Nephron (organoid): ENCODE measurements at regions not wholly inside any gene's neighbourhood (a gene's known extent, or its start where the extent isn't known, plus 50 kb on each side); places are given as distances from the start of the nearest gene placed in this dataset.

Experiments
- H3K27ac Mint-ChIP-seq, 3 experiments: 2 replicates each; pipeline ENCODE4 v1.8.0; 2020; ENCODE audit warnings: mixed read lengths in 3 of 3, mild to moderate bottlenecking in 2 of 3, moderate library complexity in 1 of 3
- H3K27me3 Mint-ChIP-seq: 2 replicates; pipeline ENCODE4 v1.8.0; 2021; ENCODE audit warnings: low read depth, mild to moderate bottlenecking, moderate library complexity, mixed read lengths
- H3K36me3 Mint-ChIP-seq: 2 replicates; pipeline ENCODE4 v1.8.0; 2020; ENCODE audit warnings: low read depth, mixed read lengths
- H3K4me1 Mint-ChIP-seq: 2 replicates; pipeline ENCODE4 v1.8.0; 2020; ENCODE audit warnings: mixed read lengths
- H3K4me3 Mint-ChIP-seq, 3 experiments: 2 replicates each; pipeline ENCODE4 v1.8.0; 2020; ENCODE audit warnings: mild to moderate bottlenecking in 3 of 3, mixed read lengths in 3 of 3, moderate library complexity in 2 of 3
- H3K9me3 Mint-ChIP-seq: 2 replicates; pipeline ENCODE4 v1.8.0; 2020; ENCODE audit warnings: mixed read lengths
- TF ChIP-seq, protein P1 (sequence below), 3 experiments: fragments of 200-600 bp; sonication (generic); IDR thresholded peaks; one replicate each; pipeline ENCODE4 v1.5.0; 2021; ENCODE audit warnings: antibody characterized with exemption in 3 of 3; ENCODE audit not compliant: unreplicated experiment in 3 of 3

DNA sequence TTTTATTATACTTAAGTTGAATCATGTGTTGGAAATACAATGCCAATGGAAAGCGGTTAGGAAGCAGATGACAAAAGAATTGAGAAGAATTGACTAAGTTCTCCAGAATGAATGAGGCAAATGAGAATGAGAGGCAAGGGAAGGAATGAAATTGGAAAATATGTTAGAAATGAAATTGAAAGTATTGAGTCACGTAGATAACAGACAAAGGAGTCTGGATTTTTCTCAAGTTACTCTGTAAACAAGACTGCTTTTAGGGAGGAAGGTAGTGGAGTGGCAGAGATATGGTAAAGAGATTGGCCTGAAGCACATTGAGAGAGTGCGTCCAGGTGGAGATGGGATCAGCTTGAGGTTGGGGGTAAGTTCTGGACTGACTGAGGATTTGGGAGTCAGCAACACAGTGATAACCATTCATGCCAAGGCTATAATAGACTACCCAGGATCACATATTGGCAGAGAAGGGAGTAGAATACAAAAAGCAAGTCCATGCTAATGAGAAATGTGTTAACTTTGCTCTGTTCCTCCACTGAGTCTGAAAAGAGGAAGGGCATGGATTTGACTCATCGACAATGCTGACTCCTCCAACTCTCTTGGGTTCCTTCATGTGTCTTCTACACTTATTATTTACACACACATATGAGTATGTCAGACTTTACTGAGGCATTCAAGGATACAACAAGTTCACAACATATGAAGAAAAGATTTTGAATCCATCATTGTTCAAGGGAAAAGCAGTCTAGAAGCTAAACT is 814.2 kb upstream of the ZNF608 start:
- no peaks in the 10 kb centered on the region for H3K36me3 Mint-ChIP-seq
- no peaks in the 10 kb centered on the region for H3K27me3 Mint-ChIP-seq
- no peak overlapping the region for H3K4me3 Mint-ChIP-seq
- H3K9me3 Mint-ChIP-seq = peaks cover 9% of the 10 kb centered on the region
- peaks cover 9% of the 10 kb centered on the region for H3K4me1 Mint-ChIP-seq
- H3K27ac Mint-ChIP-seq = no peak overlapping the region
- TF ChIP-seq, protein P1, sequence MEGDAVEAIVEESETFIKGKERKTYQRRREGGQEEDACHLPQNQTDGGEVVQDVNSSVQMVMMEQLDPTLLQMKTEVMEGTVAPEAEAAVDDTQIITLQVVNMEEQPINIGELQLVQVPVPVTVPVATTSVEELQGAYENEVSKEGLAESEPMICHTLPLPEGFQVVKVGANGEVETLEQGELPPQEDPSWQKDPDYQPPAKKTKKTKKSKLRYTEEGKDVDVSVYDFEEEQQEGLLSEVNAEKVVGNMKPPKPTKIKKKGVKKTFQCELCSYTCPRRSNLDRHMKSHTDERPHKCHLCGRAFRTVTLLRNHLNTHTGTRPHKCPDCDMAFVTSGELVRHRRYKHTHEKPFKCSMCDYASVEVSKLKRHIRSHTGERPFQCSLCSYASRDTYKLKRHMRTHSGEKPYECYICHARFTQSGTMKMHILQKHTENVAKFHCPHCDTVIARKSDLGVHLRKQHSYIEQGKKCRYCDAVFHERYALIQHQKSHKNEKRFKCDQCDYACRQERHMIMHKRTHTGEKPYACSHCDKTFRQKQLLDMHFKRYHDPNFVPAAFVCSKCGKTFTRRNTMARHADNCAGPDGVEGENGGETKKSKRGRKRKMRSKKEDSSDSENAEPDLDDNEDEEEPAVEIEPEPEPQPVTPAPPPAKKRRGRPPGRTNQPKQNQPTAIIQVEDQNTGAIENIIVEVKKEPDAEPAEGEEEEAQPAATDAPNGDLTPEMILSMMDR (IDR thresholded peaks at IDR 0.05; ENCODE audit: unreplicated experiment in 3 of 3) = no peak

DNA sequence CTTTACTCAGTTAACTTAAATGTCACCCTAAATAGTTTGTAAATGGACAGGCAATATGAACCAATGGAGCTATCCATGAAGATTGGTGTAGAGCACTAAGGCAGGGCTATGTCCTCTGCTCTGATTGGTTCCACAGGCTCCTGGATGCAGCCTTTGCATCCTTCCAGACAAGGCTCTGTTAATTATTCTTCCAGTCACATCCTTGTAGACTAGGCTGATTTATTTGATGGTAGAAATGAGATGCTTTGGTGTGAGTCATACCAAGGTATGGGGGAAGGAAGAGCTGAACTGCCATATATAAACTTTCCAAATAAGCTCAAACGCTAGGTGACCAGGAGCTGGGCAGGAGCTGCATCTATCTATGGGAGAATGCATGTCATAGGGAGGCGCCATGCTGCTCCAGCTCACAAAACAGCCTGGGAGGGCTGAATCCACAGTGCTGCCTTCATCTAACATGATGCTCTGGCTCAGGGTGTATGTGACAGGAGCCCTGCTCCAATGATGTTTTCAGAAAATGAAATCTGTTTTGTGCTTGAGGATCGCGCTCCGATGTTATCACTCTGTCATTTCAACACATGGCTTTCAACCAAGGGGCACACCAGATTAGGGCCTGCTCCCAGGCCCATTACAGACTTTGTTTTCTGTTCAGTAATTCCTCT is 818.0 kb upstream of the ZNF608 start:
- peaks cover 1% of the 10 kb centered on the region for H3K4me1 Mint-ChIP-seq
- H3K9me3 Mint-ChIP-seq = peaks cover 23% of the 10 kb centered on the region
- H3K4me3 Mint-ChIP-seq = no peak overlapping the region
- H3K27me3 Mint-ChIP-seq = no peaks in the 10 kb centered on the region
- TF ChIP-seq, protein P1 (IDR thresholded peaks at IDR 0.05; ENCODE audit: unreplicated experiment in 3 of 3) = no peak
- H3K27ac Mint-ChIP-seq = no peak overlapping the region
- peaks cover 11% of the 10 kb centered on the region for H3K36me3 Mint-ChIP-seq

- TF ChIP-seq, protein P1 (IDR thresholded peaks at IDR 0.05; ENCODE audit: unreplicated experiment in 3 of 3) = no peak
- H3K4me1 Mint-ChIP-seq = peaks cover 36% of the 10 kb centered on the region
- H3K9me3 Mint-ChIP-seq = peaks cover 5% of the 10 kb centered on the region
- H3K4me3 Mint-ChIP-seq = no peak overlapping the region
- no peaks in the 10 kb centered on the region for H3K27me3 Mint-ChIP-seq
- H3K27ac Mint-ChIP-seq = peak overlapping the region; percentile 47 to 87 (median 63)
- no peaks in the 10 kb centered on the region for H3K36me3 Mint-ChIP-seq
Measured at GRCh38 chr5:125574491-125575044, 828.1 kb upstream of the ZNF608 start.

DNA sequence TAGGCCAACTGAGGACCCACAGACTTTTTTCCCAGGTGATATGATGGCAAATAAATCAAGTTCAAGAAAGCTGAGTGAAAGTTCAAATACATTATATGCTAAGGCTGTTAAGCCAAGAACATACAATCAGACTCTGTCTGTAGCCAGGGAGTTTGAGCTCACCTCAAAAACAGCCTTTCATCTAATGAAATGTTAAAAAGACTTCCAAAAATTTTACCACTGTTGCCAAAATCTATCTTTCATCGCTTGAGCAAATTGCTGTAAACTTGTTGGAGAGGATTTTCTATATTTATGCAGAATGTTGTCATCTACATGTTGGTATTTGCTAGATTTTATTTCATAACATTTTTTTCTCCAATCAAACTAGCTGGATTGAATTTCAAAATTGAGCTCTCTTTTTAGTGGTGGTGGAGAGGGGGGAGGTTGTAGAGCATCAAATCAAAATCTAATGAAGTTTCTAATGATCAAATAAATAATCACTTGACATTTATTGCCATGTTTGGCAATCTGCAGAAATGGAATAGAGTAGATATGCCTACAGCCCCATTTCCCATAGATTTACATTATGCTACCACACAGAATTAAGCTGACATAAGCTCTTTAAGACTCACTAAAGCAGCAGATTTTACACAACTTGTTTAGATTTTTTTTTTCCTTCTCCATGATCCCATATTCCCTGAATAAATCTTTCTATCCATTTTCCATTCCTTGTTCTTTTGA is 828.9 kb upstream of the ZNF608 start:
- H3K36me3 Mint-ChIP-seq = no peaks in the 10 kb centered on the region
- peak overlapping the region; percentile 47 to 87 (median 63) for H3K27ac Mint-ChIP-seq
- peaks cover 4% of the 10 kb centered on the region for H3K9me3 Mint-ChIP-seq
- H3K27me3 Mint-ChIP-seq = no peaks in the 10 kb centered on the region
- TF ChIP-seq, protein P1 (IDR thresholded peaks at IDR 0.05; ENCODE audit: unreplicated experiment in 3 of 3) = no peak
- H3K4me1 Mint-ChIP-seq = peaks cover 36% of the 10 kb centered on the region
- peak overlapping the region; percentile 33 to 55 (median 49) for H3K4me3 Mint-ChIP-seq

- peak overlapping the region; percentile 47 to 87 (median 49) for H3K27ac Mint-ChIP-seq
- peaks cover 2% of the 10 kb centered on the region for H3K9me3 Mint-ChIP-seq
- H3K27me3 Mint-ChIP-seq = no peaks in the 10 kb centered on the region
- peaks cover 37% of the 10 kb centered on the region for H3K4me1 Mint-ChIP-seq
- TF ChIP-seq, protein P1 (IDR thresholded peaks at IDR 0.05; ENCODE audit: unreplicated experiment in 3 of 3) = no peak
- H3K36me3 Mint-ChIP-seq = no peaks in the 10 kb centered on the region
- H3K4me3 Mint-ChIP-seq = peak overlapping the region; percentile 33 to 55 (median 49)
Measured at GRCh38 chr5:125575891-125576505, 829.6 kb upstream of the ZNF608 start.
